ENCODE measurements at regions not wholly inside any gene's neighbourhood (a gene's known extent, or its start where the extent isn't known, plus 50 kb on each side); places are given as distances from the start of the nearest gene placed in this dataset.

DNA sequence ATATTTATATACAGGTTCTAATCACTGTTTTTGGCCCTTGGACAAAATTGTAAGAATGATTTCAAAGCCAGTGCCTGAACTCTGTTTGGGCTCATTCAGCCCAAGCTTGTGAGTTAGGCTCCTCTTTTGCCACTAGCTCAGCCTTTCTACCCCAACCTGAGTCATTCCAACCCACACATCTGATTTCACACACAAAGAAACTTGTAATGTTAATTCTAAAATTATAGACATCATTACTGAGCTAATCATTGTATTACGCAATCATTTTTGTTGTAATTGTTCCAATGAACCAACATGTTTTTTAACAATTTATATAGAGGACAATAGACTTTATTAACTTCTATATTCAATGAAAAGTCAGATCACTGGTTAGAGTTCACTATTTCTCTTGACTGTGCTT lies 441.1 kb downstream of the ETNK1 start:
- no peak overlapping the region for H3T11ph ChIP-seq (ENCODE audit: low read length)
- H2BK20ac ChIP-seq (ENCODE audit: low read depth, low read length, poor library complexity, severe bottlenecking): no peak overlapping the region
- Mint-ChIP-seq H3K4me3 (no peak overlapping the region), H3K27me3 (ENCODE audit: low read depth) (no peaks in the 10 kb centered on the region), H3K9me3 (no peaks in the 10 kb centered on the region), H3K27ac (no peak overlapping the region), H3K36me3 (ENCODE audit: insufficient read depth in 1 of 3, low read depth in 3 of 3) (no peaks in the 10 kb centered on the region; a peak in 1 of 7 replicates), H3K4me1 (peaks cover 0 to 8% of the 10 kb centered on the region in 2 experiments; a peak in 1 of 4 replicates)
- H3K23me2 ChIP-seq (ENCODE audit: insufficient read length, low read depth, low read length, poor library complexity, severe bottlenecking): no peaks in the 10 kb centered on the region
- no peaks in the 10 kb centered on the region for H3K9me3 ChIP-seq (ENCODE audit: control insufficient read depth, low read depth, low read length)
- no peaks in the 10 kb centered on the region for H4K20me1 ChIP-seq (ENCODE audit: control insufficient read depth, insufficient read depth, insufficient read length)
- H3K4me2 ChIP-seq (ENCODE audit: insufficient read depth, insufficient read length, low read length): no peak overlapping the region
- no peaks in the 10 kb centered on the region for H3K79me1 ChIP-seq (ENCODE audit: insufficient read depth, low read depth, low read length, poor library complexity, severe bottlenecking)
- no peak for DNase-seq
- no peak overlapping the region for H3K27ac ChIP-seq (ENCODE audit: insufficient read length, low read depth, low read length)
- no peak overlapping the region for H3K4ac ChIP-seq (ENCODE audit: low read depth, low read length)
- no peak overlapping the region for H3K9ac ChIP-seq (ENCODE audit: extremely low read depth, insufficient read length, low read length)
- no peak overlapping the region for H3K23ac ChIP-seq (ENCODE audit: insufficient read length, low read depth, low read length)
- no peak overlapping the region for H2BK5ac ChIP-seq (ENCODE audit: insufficient read length, low read length)
- no peak overlapping the region for H2BK12ac ChIP-seq (ENCODE audit: insufficient read length, low read depth, low read length)
- no peak overlapping the region for H3K56ac ChIP-seq (ENCODE audit: insufficient read length, low read depth, low read length)
- no peak overlapping the region for H2BK120ac ChIP-seq (ENCODE audit: low read depth, low read length, poor library complexity, severe bottlenecking)
- no peaks in the 10 kb centered on the region for H3K27me3 ChIP-seq (ENCODE audit: insufficient read depth, low read length)
- TF ChIP-seq, protein P1, sequence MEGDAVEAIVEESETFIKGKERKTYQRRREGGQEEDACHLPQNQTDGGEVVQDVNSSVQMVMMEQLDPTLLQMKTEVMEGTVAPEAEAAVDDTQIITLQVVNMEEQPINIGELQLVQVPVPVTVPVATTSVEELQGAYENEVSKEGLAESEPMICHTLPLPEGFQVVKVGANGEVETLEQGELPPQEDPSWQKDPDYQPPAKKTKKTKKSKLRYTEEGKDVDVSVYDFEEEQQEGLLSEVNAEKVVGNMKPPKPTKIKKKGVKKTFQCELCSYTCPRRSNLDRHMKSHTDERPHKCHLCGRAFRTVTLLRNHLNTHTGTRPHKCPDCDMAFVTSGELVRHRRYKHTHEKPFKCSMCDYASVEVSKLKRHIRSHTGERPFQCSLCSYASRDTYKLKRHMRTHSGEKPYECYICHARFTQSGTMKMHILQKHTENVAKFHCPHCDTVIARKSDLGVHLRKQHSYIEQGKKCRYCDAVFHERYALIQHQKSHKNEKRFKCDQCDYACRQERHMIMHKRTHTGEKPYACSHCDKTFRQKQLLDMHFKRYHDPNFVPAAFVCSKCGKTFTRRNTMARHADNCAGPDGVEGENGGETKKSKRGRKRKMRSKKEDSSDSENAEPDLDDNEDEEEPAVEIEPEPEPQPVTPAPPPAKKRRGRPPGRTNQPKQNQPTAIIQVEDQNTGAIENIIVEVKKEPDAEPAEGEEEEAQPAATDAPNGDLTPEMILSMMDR (conservative IDR thresholded peaks at IDR 0.05): no peak
- H2AK5ac ChIP-seq (ENCODE audit: insufficient read length, low read length): no peak overlapping the region
- no peak overlapping the region for H4K91ac ChIP-seq (ENCODE audit: insufficient read length, low read depth, low read length)
- no peak overlapping the region for H3K14ac ChIP-seq (ENCODE audit: insufficient read depth, low read length)
- H4K8ac ChIP-seq (replicated peaks; ENCODE audit: insufficient read length, low read depth, low read length): no peak overlapping the region
- H4K5ac ChIP-seq (ENCODE audit: insufficient read length, low read depth, low read length): no peak overlapping the region
- H3K79me2 ChIP-seq (ENCODE audit: insufficient read depth, low read length): no peaks in the 10 kb centered on the region
- H3K4me1 ChIP-seq (ENCODE audit: insufficient read depth, low read length): no peaks in the 10 kb centered on the region
- WGBS (ENCODE audit: extremely low coverage, insufficient read length, low lambda C conversion rate): no CpG with 5 or more reads among the region's 1 CpG
- H3K18ac ChIP-seq (ENCODE audit: insufficient read length, low read depth, low read length): no peak overlapping the region
- H2BK15ac ChIP-seq (ENCODE audit: low read depth, low read length): no peak overlapping the region
- H2AFZ ChIP-seq (ENCODE audit: low read length): no peak overlapping the region
